ENCODE measurements at regions not wholly inside any gene's neighbourhood (a gene's known extent, or its start where the extent isn't known, plus 50 kb on each side); places are given as distances from the start of the nearest gene placed in this dataset.

DNA sequence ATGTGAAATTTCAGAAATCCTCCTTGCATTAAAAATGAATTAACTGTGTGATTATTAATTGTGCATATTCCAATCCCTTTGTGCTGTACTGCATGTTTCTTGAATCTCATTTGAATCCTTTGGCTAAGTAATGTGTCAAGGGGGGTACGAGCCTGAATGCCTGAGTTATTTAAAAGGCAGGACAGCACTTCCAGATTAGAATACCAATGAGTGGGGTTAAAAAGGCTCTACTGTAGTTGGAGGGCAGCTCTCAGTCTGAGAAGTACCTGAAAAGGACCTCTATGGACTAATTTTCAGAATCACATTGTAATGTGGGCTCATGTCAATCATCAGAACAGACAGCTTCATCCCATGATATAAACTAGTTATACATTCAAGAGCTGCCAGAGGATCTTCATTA is 423.0 kb downstream of the GRB14 start:
- Histone ChIP-seq H3K27me3 (ENCODE audit: insufficient read depth, low read length) (no peaks in the 10 kb centered on the region), H4K20me1 (ENCODE audit: insufficient read depth) (no peaks in the 10 kb centered on the region), H3K9me2 (ENCODE audit: insufficient read depth) (no peaks in the 10 kb centered on the region), H3K79me2 (ENCODE audit: insufficient read depth, low read length) (no peaks in the 10 kb centered on the region), H3K9me3 (ENCODE audit: control insufficient read depth in 1 of 2, insufficient read depth in 1 of 2, low read depth in 1 of 2, low read length in 2 of 2) (no peaks in the 10 kb centered on the region), H3K9ac (ENCODE audit: low read length) (no peak overlapping the region), H3K4me3 (replicated peaks in 1 of 2; ENCODE audit: low read depth in 1 of 2, low read length in 2 of 2) (no peak overlapping the region), H3K4me2 (ENCODE audit: low read length) (no peak overlapping the region), H3K4me1 (ENCODE audit: control insufficient read depth in 1 of 2, insufficient read depth in 2 of 2, low read length in 2 of 2) (no peaks in the 10 kb centered on the region), H2AFZ (ENCODE audit: low read depth, low read length, poor library complexity, severe bottlenecking) (no peak overlapping the region), H3K36me3 (ENCODE audit: control insufficient read depth in 1 of 2, insufficient read depth in 2 of 2, low read length in 2 of 2) (no peaks in the 10 kb centered on the region), H3K27ac (ENCODE audit: low read depth, low read length) (no peak overlapping the region)
- CTCF ChIA-PET = no interaction called here
- no TSS peak for BruUV-seq (replicated peaks)
- no peak for ATAC-seq
- TF ChIP-seq CBX3 (IDR thresholded peaks at IDR 0.05; ENCODE audit: low read depth) (no peak), SIN3A (IDR thresholded peaks at IDR 0.05; ENCODE audit: low read depth) (no peak), POLR2AphosphoS5 (IDR thresholded peaks at IDR 0.05; ENCODE audit: low read depth, low read length) (no peak), SP1 (IDR thresholded peaks at IDR 0.05; ENCODE audit: low read depth) (no peak)
- POLR2A ChIA-PET = no interaction called here
- DNase-seq (ENCODE audit: low read depth, low spot score) = no peak
- RAD21 ChIA-PET (ENCODE audit: low non-redundant PET in 1 of 2, low total read pairs in 2 of 2, uncharacterized antibody in 2 of 2, unreplicated experiment in 2 of 2) = no interaction called here
- intact Hi-C loops (cut with micrococcal nuclease) = no loop called here

- Histone ChIP-seq H3K9me2 (ENCODE audit: insufficient read depth) (no peaks in the 10 kb centered on the region), H3K27ac (ENCODE audit: low read depth, low read length) (no peak overlapping the region), H3K4me3 (replicated peaks in 1 of 2; ENCODE audit: low read depth in 1 of 2, low read length in 2 of 2) (no peak overlapping the region), H3K4me1 (ENCODE audit: control insufficient read depth in 1 of 2, insufficient read depth in 2 of 2, low read length in 2 of 2) (no peaks in the 10 kb centered on the region), H3K79me2 (ENCODE audit: insufficient read depth, low read length) (no peaks in the 10 kb centered on the region), H3K9ac (ENCODE audit: low read length) (no peak overlapping the region), H4K20me1 (ENCODE audit: insufficient read depth) (no peaks in the 10 kb centered on the region; the same call in 1 of the 2 replicates), H3K27me3 (ENCODE audit: insufficient read depth, low read length) (0 out of 2 replicates have a peak, but pooled peaks cover 2% of the 10 kb centered on the region), H3K9me3 (ENCODE audit: control insufficient read depth in 1 of 2, insufficient read depth in 1 of 2, low read depth in 1 of 2, low read length in 2 of 2) (no peaks in the 10 kb centered on the region), H2AFZ (ENCODE audit: low read depth, low read length, poor library complexity, severe bottlenecking) (no peak overlapping the region), H3K36me3 (ENCODE audit: control insufficient read depth in 1 of 2, insufficient read depth in 2 of 2, low read length in 2 of 2) (no peaks in the 10 kb centered on the region), H3K4me2 (ENCODE audit: low read length) (no peak overlapping the region)
- ATAC-seq (no peak), DNase-seq (ENCODE audit: low read depth, low spot score) (no peak)
- ChIA-PET CTCF (no interaction called here), POLR2A (no interaction called here), RAD21 (ENCODE audit: low non-redundant PET in 1 of 2, low total read pairs in 2 of 2, uncharacterized antibody in 2 of 2, unreplicated experiment in 2 of 2) (no interaction called here)
- intact Hi-C loops (cut with micrococcal nuclease) = no loop called here
- no TSS peak for BruUV-seq (replicated peaks)
- TF ChIP-seq, protein P1, sequence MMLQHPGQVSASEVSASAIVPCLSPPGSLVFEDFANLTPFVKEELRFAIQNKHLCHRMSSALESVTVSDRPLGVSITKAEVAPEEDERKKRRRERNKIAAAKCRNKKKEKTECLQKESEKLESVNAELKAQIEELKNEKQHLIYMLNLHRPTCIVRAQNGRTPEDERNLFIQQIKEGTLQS (IDR thresholded peaks at IDR 0.05) = no peak
- TF ChIP-seq FOSL1 (IDR thresholded peaks at IDR 0.05; ENCODE audit: low read depth) (no peak), YY1 (IDR thresholded peaks at IDR 0.05; ENCODE audit: extremely low read depth, insufficient replicate concordance, low read depth, low read length) (no peak), CEBPB (IDR thresholded peaks at IDR 0.05; ENCODE audit: low read depth) (no peak), ELF1 (IDR thresholded peaks at IDR 0.05; ENCODE audit: borderline replicate concordance, low read depth) (no peak), SRF (IDR thresholded peaks at IDR 0.05; ENCODE audit: low read depth) (no peak), POLR2A (IDR thresholded peaks at IDR 0.05; ENCODE audit: borderline replicate concordance, extremely low read depth, insufficient read depth, insufficient read length) (no peak)
- TF ChIP-seq, protein P2, sequence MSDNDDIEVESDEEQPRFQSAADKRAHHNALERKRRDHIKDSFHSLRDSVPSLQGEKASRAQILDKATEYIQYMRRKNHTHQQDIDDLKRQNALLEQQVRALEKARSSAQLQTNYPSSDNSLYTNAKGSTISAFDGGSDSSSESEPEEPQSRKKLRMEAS (IDR thresholded peaks at IDR 0.05) = no peak
- TF ChIP-seq, protein P3, sequence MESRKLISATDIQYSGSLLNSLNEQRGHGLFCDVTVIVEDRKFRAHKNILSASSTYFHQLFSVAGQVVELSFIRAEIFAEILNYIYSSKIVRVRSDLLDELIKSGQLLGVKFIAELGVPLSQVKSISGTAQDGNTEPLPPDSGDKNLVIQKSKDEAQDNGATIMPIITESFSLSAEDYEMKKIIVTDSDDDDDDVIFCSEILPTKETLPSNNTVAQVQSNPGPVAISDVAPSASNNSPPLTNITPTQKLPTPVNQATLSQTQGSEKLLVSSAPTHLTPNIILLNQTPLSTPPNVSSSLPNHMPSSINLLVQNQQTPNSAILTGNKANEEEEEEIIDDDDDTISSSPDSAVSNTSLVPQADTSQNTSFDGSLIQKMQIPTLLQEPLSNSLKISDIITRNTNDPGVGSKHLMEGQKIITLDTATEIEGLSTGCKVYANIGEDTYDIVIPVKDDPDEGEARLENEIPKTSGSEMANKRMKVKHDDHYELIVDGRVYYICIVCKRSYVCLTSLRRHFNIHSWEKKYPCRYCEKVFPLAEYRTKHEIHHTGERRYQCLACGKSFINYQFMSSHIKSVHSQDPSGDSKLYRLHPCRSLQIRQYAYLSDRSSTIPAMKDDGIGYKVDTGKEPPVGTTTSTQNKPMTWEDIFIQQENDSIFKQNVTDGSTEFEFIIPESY (IDR thresholded peaks at IDR 0.05; ENCODE audit: extremely low read depth, insufficient replicate concordance, low read length) = no peak
Observed at GRCh38 chr2:164190700-164191099, 430.6 kb downstream of the GRB14 start.
